Mononuclear cell (primary cell): ENCODE measurements at regions not wholly inside any gene's neighbourhood (a gene's known extent, or its start where the extent isn't known, plus 50 kb on each side); places are given as distances from the start of the nearest gene placed in this dataset.
"Not testable (repeated sequence)": the region's sequence is repeated elsewhere in the genome, so short reads cannot be mapped to it uniquely, and the experiment has no call there.

Experiments used
- H3K27me3 ChIP-seq: 2 replicates; pipeline ENCODE4 v1.6.0; 2011; ENCODE audit warnings: low read length, control low read depth; ENCODE audit not compliant: insufficient read depth
- H3K4me1 ChIP-seq: 2 replicates; pipeline ENCODE4 v1.5.1; 2011; ENCODE audit warnings: mild to moderate bottlenecking, low read length, control low read depth; ENCODE audit not compliant: insufficient read depth
- H3K4me3 ChIP-seq: 2 replicates; pipeline ENCODE4 v1.5.1; 2011; ENCODE audit warnings: mild to moderate bottlenecking, low read length, moderate library complexity
- H3K9me3 ChIP-seq: 2 replicates; pipeline ENCODE4 v1.5.1; 2011; ENCODE audit warnings: low read depth, mild to moderate bottlenecking, control low read depth, low read length

GRCh38 chr21:27916326-27916725 lies 949.4 kb upstream of the ADAMTS5 start:
- H3K4me3 ChIP-seq, H3K4me1 ChIP-seq, H3K9me3 ChIP-seq, H3K27me3 ChIP-seq: not testable (repeated sequence)

DNA sequence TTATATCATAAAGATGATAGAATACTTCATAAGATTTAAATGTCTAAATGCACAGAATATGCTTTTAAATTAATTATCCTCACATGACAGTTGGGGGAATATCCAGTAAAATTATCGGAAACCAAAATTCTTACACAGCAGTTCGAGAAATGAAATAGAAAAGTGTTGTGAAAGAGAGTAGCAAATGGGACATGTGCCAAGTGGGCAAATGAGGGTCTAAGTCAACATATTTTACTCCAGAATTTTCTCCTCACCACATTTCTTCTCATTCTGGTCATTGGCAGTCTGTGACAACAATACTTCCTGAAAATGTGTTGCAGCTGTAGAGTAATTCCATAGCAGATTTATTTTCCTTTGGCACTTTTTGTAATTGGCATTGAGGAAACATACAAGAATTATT lies 945.2 kb upstream of the ADAMTS5 start:
- not testable (repeated sequence) for H3K4me3 ChIP-seq, H3K4me1 ChIP-seq, H3K9me3 ChIP-seq, H3K27me3 ChIP-seq

- not testable (repeated sequence) for H3K4me1 ChIP-seq, H3K9me3 ChIP-seq, H3K27me3 ChIP-seq, H3K4me3 ChIP-seq
Observed at GRCh38 chr21:27909487-27909886, 942.6 kb upstream of the ADAMTS5 start.

GRCh38 chr21:27908816-27909215 lies 941.9 kb upstream of the ADAMTS5 start:
- not testable (repeated sequence) for H3K4me3 ChIP-seq, H3K4me1 ChIP-seq, H3K27me3 ChIP-seq, H3K9me3 ChIP-seq

GRCh38 chr21:27902904-27903303 lies 936.0 kb upstream of the ADAMTS5 start:
- H3K4me3 ChIP-seq, H3K4me1 ChIP-seq, H3K27me3 ChIP-seq, H3K9me3 ChIP-seq: not testable (repeated sequence)

GRCh38 chr21:27893619-27894018 lies 926.7 kb upstream of the ADAMTS5 start:
- not testable (repeated sequence) for H3K9me3 ChIP-seq, H3K27me3 ChIP-seq, H3K4me1 ChIP-seq, H3K4me3 ChIP-seq

- H3K9me3 ChIP-seq, H3K4me3 ChIP-seq, H3K4me1 ChIP-seq, H3K27me3 ChIP-seq: not testable (repeated sequence)
Observed at GRCh38 chr21:27891495-27891894, 924.6 kb upstream of the ADAMTS5 start.

DNA sequence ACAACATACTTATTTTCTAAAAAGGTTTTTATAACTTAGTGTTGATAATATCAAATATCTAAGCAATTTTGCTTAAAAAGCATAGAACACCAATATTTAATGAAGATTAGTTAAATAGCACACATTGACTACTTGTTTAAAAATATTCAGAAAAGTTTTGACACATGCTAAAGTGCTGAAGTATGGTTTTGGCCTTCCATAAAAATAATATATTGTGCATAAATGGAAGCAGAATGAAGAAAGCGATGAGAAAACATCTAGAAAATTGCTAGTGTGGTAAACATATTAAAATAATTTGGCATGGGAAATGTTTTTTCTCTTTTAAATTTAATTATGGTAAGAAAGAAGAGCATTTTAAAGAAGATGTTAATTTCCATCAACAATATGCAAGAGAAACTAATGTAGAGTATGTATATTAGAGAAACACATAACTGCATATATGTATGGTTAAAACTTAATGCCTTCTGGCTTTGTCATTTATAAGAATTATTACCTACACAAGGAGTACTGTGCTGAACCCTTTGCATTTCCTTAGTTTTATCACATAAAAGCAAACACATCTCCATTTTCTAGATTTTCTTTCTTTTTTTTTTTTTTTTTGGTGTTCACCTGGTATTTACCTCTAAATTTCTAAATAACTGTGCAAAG lies 921.0 kb upstream of the ADAMTS5 start:
- H3K9me3 ChIP-seq, H3K4me3 ChIP-seq, H3K4me1 ChIP-seq, H3K27me3 ChIP-seq: not testable (repeated sequence)

- Histone ChIP-seq H3K9me3 (no peaks in the 10 kb centered on the region), H3K4me1 (no peaks in the 10 kb centered on the region), H3K27me3 (no peaks in the 10 kb centered on the region), H3K4me3 (no peak overlapping the region)
Observed at GRCh38 chr21:27885296-27885711, 918.4 kb upstream of the ADAMTS5 start.

DNA sequence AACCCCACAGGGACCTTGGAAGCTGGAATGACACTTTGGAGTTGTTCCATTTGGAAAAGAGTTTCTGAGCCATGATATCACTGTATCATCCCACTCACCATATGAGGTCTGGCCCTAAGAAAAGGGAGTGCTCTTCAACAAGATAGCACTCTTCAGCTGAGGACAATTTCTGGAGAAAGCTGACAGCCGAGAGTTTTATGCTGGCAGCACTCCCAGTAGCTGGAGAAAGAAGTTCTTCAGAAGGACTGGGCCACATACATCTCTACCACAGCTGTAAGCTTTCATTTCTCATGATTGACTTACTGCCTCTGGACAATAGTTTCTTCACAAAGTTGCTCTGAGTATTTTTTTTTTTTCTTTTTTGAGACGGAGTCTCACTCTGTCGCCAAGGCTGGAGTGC lies 914.4 kb upstream of the ADAMTS5 start:
- not testable (repeated sequence) for H3K4me1 ChIP-seq, H3K27me3 ChIP-seq, H3K4me3 ChIP-seq, H3K9me3 ChIP-seq

GRCh38 chr21:27872411-27872810 lies 905.5 kb upstream of the ADAMTS5 start:
- not testable (repeated sequence) for H3K27me3 ChIP-seq, H3K9me3 ChIP-seq, H3K4me1 ChIP-seq, H3K4me3 ChIP-seq

- not testable (repeated sequence) for H3K27me3 ChIP-seq, H3K4me1 ChIP-seq, H3K9me3 ChIP-seq, H3K4me3 ChIP-seq
Observed at GRCh38 chr21:27870755-27871154, 903.9 kb upstream of the ADAMTS5 start.

- not testable (repeated sequence) for H3K4me3 ChIP-seq, H3K4me1 ChIP-seq, H3K9me3 ChIP-seq, H3K27me3 ChIP-seq
Observed at GRCh38 chr21:27860314-27860955, 893.5 kb upstream of the ADAMTS5 start.

DNA sequence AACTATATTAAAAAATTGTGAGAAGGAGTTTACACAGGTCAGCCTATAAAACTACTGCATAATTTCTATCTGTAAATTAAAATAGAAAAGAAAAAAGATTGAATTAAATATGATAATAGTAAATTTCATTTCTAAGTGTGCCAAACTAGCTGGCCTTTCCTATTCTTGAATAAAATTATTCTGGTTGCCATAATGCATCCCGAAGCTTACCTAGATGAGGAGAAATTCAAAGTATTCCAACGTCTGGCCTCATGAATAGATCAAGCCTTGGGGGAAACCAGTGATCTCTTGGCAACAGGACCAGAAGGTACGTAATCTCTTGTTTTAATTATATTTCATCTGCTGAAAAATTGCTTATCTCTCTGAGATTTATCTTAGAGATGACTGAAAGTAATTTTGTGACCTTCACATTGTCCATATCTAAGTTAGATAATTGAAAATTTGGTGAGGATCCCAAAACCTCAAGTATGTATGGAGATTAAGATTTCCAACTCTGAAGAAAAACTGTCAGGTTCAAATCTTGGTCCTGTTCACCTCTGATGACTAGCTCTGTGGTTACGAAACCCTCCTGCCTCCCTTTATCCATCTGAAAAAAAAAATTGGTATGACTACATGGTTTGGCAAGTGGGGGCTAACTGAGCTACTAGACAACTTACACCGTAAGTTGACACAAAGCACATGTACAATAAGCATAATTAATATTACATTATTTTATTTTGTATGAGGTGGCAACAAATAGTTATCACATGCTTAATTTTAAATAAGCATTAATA lies 891.4 kb upstream of the ADAMTS5 start:
- H3K4me1 ChIP-seq, H3K9me3 ChIP-seq, H3K4me3 ChIP-seq, H3K27me3 ChIP-seq: not testable (repeated sequence)

GRCh38 chr21:27856988-27857387 lies 890.1 kb upstream of the ADAMTS5 start:
- not testable (repeated sequence) for H3K9me3 ChIP-seq

More at GRCh38 chr21:27856988-27857387, 890.1 kb upstream of the ADAMTS5 start:
- not testable (repeated sequence) for H3K4me3 ChIP-seq, H3K4me1 ChIP-seq, H3K27me3 ChIP-seq
